ENCODE measurements at regions not wholly inside any gene's neighbourhood (a gene's known extent, or its start where the extent isn't known, plus 50 kb on each side); places are given as distances from the start of the nearest gene placed in this dataset.
A peak's percentile ranks its signal among the peaks of the same experiment; 100 is the strongest.

DNA sequence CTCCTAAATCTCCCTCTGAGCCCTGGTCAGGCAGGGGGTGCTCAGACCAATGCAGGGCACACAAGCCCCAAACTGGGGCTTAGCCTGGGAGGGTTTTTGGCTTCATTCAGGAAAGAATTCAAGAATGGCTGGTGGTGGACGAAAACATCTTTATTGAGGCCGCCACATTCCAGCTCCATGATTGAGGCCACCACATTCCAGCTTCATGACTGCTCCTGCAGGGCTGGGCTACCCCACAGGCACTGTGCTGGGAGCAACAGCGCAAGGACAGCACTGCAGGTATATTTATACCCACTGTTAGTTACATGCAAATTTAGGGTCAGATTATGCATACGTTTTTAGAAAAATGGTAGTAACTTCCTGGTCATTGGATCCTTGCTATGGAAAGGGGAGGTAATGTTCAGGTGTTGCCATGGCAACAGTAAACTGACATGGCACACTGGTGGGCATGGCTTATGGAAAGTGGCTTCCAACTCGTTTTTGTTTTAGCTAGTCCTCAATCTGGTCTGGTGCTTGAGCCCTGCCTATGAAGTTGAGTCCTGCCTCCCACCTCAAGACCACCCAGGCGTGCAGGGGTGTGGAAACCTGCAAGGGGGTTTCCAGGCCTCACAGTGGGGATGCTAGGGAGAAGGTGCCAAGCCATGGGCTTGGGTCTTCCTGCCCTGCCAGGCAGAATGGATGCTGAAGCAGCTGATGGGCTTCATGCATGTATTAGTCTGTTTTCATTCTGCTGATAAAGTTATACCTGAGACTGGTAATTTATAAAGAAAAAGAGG, 348.7 kb upstream of the AJAP1 start:
- no peaks in the 10 kb centered on the region for H3K4me1 ChIP-seq
- no peaks in the 10 kb centered on the region for H3K27me3 ChIP-seq
- no peak overlapping the region for H3K27ac ChIP-seq
- no peaks in the 10 kb centered on the region for H3K36me3 ChIP-seq
- TF ChIP-seq, protein P1, sequence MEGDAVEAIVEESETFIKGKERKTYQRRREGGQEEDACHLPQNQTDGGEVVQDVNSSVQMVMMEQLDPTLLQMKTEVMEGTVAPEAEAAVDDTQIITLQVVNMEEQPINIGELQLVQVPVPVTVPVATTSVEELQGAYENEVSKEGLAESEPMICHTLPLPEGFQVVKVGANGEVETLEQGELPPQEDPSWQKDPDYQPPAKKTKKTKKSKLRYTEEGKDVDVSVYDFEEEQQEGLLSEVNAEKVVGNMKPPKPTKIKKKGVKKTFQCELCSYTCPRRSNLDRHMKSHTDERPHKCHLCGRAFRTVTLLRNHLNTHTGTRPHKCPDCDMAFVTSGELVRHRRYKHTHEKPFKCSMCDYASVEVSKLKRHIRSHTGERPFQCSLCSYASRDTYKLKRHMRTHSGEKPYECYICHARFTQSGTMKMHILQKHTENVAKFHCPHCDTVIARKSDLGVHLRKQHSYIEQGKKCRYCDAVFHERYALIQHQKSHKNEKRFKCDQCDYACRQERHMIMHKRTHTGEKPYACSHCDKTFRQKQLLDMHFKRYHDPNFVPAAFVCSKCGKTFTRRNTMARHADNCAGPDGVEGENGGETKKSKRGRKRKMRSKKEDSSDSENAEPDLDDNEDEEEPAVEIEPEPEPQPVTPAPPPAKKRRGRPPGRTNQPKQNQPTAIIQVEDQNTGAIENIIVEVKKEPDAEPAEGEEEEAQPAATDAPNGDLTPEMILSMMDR (IDR thresholded peaks at IDR 0.05) = no peak
- intact Hi-C loops (cut with DNase I) = no loop called here
- ATAC-seq (no peak), DNase-seq (peak; percentile 32)
- no peaks in the 10 kb centered on the region for H3K9me3 ChIP-seq
- H3K4me3 ChIP-seq = no peak overlapping the region

DNA sequence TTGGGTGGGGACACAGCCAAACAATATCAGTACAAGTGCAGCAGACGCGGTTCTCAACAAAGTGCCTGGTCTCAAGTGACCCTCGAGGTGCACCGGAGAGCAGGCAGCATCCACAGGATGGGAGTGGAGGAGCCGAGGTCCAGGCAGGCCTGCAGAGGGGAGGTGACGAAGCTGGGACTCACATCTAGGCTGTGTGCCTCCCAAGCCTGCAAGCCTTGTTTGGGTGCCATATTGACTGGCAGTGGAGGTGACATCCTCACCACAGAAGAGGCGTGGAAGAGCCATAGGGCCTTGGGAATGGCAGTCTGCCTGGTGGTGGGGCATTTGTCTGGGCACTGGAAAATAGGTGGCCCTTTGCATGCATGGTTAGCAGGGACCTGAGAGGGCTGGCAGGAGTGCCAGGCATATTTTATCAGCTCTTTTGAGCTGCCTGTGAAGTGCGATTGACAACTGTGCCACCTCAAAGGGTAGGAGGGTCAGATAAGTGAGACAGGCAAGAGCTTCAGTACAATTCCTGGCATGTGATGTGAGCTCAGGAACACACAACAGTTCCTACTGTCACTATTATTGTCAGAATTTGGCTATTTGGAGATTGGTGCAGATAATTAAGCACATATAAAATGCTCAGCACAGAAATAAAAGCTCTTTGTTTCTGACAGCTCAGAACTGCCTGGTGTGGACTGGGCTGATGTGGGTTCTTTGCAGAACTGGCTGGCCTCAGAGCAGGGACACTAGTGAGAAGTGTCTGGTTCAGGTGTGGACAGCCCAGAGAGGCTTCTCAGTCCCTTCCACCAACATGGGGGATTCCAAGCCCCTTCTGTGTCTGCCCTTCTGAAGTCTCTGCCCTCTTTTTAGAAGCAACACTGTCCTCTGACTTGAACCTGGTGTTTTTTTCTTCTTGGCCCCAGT, 347.6 kb upstream of the AJAP1 start:
- intact Hi-C loops (cut with DNase I) = no loop called here
- Histone ChIP-seq H3K27ac (no peak overlapping the region), H3K9me3 (no peaks in the 10 kb centered on the region), H3K4me1 (no peaks in the 10 kb centered on the region), H3K27me3 (no peaks in the 10 kb centered on the region), H3K4me3 (no peak overlapping the region), H3K36me3 (no peaks in the 10 kb centered on the region)
- no peak for ATAC-seq
- TF ChIP-seq, protein P1 (IDR thresholded peaks at IDR 0.05) = no peak
- peak; percentile 28 for DNase-seq

DNA sequence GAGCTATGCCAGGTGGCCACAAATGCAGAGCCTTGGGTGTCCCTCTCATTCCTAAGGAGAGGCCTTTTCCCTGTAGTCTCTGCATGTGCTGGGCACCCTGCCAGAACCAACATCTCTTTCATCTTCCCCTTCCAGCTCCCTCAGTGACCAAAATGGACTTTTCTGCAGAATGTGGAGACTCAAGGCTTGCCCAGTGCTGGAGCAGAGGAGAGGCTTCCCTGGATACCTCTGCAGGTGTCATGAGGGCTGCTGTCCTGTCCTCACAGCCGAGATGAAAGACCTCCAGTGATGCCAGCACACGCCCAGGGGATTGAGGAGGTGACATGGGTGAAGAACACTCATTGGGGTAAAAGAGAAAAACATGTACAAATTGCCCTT, 347.0 kb upstream of the AJAP1 start:
- no peak overlapping the region for H3K4me3 ChIP-seq
- no peaks in the 10 kb centered on the region for H3K36me3 ChIP-seq
- no peaks in the 10 kb centered on the region for H3K9me3 ChIP-seq
- ATAC-seq (no peak), DNase-seq (no peak)
- TF ChIP-seq, protein P1 (IDR thresholded peaks at IDR 0.05) = no peak
- no peaks in the 10 kb centered on the region for H3K27me3 ChIP-seq
- intact Hi-C loops (cut with DNase I) = no loop called here
- no peak overlapping the region for H3K27ac ChIP-seq
- no peaks in the 10 kb centered on the region for H3K4me1 ChIP-seq

DNA sequence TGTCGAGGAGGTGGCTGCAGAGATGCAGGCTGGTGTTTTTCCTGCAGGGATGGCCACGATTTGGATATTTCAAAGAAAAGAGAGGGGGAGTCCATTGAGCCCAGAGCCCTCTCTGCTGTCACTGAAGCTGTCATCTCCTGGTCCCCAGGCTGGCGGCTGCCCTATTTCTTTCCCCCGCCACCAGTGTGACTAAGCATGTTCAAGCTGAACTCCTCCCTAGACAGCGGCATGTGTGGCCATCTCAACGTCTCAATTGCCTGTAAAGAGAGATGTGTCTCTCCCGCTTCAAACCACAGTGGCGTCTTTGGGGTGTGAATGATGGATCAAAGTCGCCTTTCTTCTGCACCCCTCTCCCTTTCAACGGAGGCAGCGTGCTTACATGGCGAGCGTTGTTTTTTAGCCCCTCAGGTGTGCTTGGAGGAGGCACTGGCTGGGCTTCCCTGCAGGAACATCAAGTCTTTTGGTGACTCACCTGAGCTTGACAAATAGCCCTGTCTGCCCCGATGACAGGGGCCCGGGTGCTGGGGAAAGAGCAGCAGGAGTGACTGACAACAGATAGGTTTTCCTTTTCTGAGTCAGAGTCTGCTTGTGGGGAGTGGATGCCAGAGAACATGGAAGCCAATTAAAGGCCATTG, 346.4 kb upstream of the AJAP1 start:
- ATAC-seq = no peak
- Histone ChIP-seq H3K27ac (no peak overlapping the region), H3K4me3 (no peak overlapping the region), H3K4me1 (no peaks in the 10 kb centered on the region), H3K36me3 (no peaks in the 10 kb centered on the region), H3K9me3 (no peaks in the 10 kb centered on the region), H3K27me3 (no peaks in the 10 kb centered on the region)
- intact Hi-C loops (cut with DNase I) = no loop called here
- TF ChIP-seq, protein P1 (IDR thresholded peaks at IDR 0.05) = no peak
- peak; percentile 26 for DNase-seq

DNA sequence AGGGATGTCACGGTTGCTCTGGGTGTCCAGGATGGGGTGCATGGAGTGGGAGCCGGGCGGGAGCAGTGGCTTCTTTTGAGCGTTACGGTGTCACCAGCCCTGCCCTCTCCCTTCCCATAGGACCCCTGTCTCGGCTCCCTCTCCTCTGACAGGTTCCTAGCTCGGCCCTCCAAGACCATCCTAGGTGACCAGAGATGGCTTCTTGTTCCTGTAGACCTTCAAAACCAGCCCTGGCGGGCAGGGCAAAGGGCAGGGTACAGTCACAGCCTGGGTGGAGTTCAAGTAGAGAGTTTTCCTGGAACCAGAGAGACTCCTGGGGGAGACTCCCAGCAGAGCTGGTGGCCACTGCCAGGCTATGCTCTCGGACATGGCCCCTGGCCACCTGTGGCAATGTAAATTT, 345.6 kb upstream of the AJAP1 start:
- no peaks in the 10 kb centered on the region for H3K27me3 ChIP-seq
- H3K36me3 ChIP-seq = no peaks in the 10 kb centered on the region
- H3K4me1 ChIP-seq = no peaks in the 10 kb centered on the region
- ATAC-seq = no peak
- intact Hi-C loops (cut with DNase I) = no loop called here
- TF ChIP-seq, protein P1 (IDR thresholded peaks at IDR 0.05) = no peak
- H3K4me3 ChIP-seq = no peak overlapping the region
- no peak overlapping the region for H3K27ac ChIP-seq
- H3K9me3 ChIP-seq = no peaks in the 10 kb centered on the region
- DNase-seq = peak; percentile 43
